ENCODE measurements at regions not wholly inside any gene's neighbourhood (a gene's known extent, or its start where the extent isn't known, plus 50 kb on each side); places are given as distances from the start of the nearest gene placed in this dataset.

- no peak overlapping the region for H3K4me2 ChIP-seq (ENCODE audit: control insufficient read depth, extremely low read depth, insufficient read depth, low read depth, low read length)
- no peaks in the 10 kb centered on the region for H3K27me3 ChIP-seq (ENCODE audit: control insufficient read depth, extremely low read depth, insufficient read depth, low read length)
- H3K27ac ChIP-seq (ENCODE audit: control insufficient read depth, insufficient read depth, low read length), result no peak overlapping the region
- H3K79me2 ChIP-seq (ENCODE audit: control insufficient read depth, insufficient read depth, low read length), result no peaks in the 10 kb centered on the region
- no peak overlapping the region for H3K4me3 ChIP-seq (ENCODE audit: control insufficient read depth in 2 of 3, extremely low read depth in 1 of 3, insufficient read depth in 2 of 3, low read depth in 1 of 3, low read length in 3 of 3)
- TF ChIP-seq EZH2 (IDR thresholded peaks at IDR 0.05; ENCODE audit: low read length) (no peak), CTCF (optimal IDR thresholded peaks at IDR 0.05 in 1 of 3, IDR thresholded peaks at IDR 0.05 in 1 of 3, conservative IDR thresholded peaks at IDR 0.05 in 1 of 3; ENCODE audit: extremely low read depth in 1 of 3, insufficient read depth in 2 of 3, low read length in 3 of 3) (no peak)
- H3K9ac ChIP-seq (ENCODE audit: control insufficient read depth, extremely low read depth, insufficient read depth, low read length), result no peak overlapping the region
- no peaks in the 10 kb centered on the region for H4K20me1 ChIP-seq (ENCODE audit: control insufficient read depth, extremely low read depth, insufficient read depth, low read length)
- no peaks in the 10 kb centered on the region for H3K9me3 ChIP-seq (ENCODE audit: control insufficient read depth, low read depth, low read length)
- H3K36me3 ChIP-seq (ENCODE audit: control insufficient read depth in 2 of 2, extremely low read depth in 1 of 2, insufficient read depth in 2 of 2, low read length in 2 of 2), result no peaks in the 10 kb centered on the region
- dilution Hi-C loops (cut with MboI; ENCODE audit: extremely low pct_ligation_motif_present, low sequenced_read_pairs), result no loop called here
- DNase-seq (ENCODE audit: low read depth, low spot score) (no peak), FAIRE-seq (no peak)
- no peak overlapping the region for H2AFZ ChIP-seq (ENCODE audit: control insufficient read depth, low read length)
- H3K4me1 ChIP-seq (ENCODE audit: control insufficient read depth, extremely low read depth, insufficient read depth, low read length), result no peaks in the 10 kb centered on the region
- no peaks in the 10 kb centered on the region for H3K9me1 ChIP-seq (ENCODE audit: control insufficient read depth, extremely low read depth, insufficient read depth, low read length)
Measured at GRCh38 chr9:25129537-25129936, 548.7 kb downstream of the TUSC1 start.

GRCh38 chr9:25121811-25122210 is 556.4 kb downstream of the TUSC1 start:
- H3K4me1 ChIP-seq (ENCODE audit: control insufficient read depth, extremely low read depth, insufficient read depth, low read length), result no peaks in the 10 kb centered on the region
- H3K27ac ChIP-seq (ENCODE audit: control insufficient read depth, insufficient read depth, low read length), result no peak overlapping the region
- no peaks in the 10 kb centered on the region for H3K9me3 ChIP-seq (ENCODE audit: control insufficient read depth, low read depth, low read length)
- no peak overlapping the region for H3K9ac ChIP-seq (ENCODE audit: control insufficient read depth, extremely low read depth, insufficient read depth, low read length)
- H3K4me3 ChIP-seq (ENCODE audit: control insufficient read depth in 2 of 3, extremely low read depth in 1 of 3, insufficient read depth in 2 of 3, low read depth in 1 of 3, low read length in 3 of 3), result no peak overlapping the region
- H4K20me1 ChIP-seq (ENCODE audit: control insufficient read depth, extremely low read depth, insufficient read depth, low read length), result no peaks in the 10 kb centered on the region
- FAIRE-seq (no peak), DNase-seq (ENCODE audit: low read depth, low spot score) (no peak)
- H3K9me1 ChIP-seq (ENCODE audit: control insufficient read depth, extremely low read depth, insufficient read depth, low read length), result no peaks in the 10 kb centered on the region
- no peaks in the 10 kb centered on the region for H3K27me3 ChIP-seq (ENCODE audit: control insufficient read depth, extremely low read depth, insufficient read depth, low read length)
- H3K79me2 ChIP-seq (ENCODE audit: control insufficient read depth, insufficient read depth, low read length), result no peaks in the 10 kb centered on the region
- H3K36me3 ChIP-seq (ENCODE audit: control insufficient read depth in 2 of 2, extremely low read depth in 1 of 2, insufficient read depth in 2 of 2, low read length in 2 of 2), result no peaks in the 10 kb centered on the region
- dilution Hi-C loops (cut with MboI; ENCODE audit: extremely low pct_ligation_motif_present, low sequenced_read_pairs), result no loop called here
- H3K4me2 ChIP-seq (ENCODE audit: control insufficient read depth, extremely low read depth, insufficient read depth, low read depth, low read length), result no peak overlapping the region
- TF ChIP-seq EZH2 (IDR thresholded peaks at IDR 0.05; ENCODE audit: low read length) (no peak), CTCF (optimal IDR thresholded peaks at IDR 0.05 in 1 of 3, IDR thresholded peaks at IDR 0.05 in 1 of 3, conservative IDR thresholded peaks at IDR 0.05 in 1 of 3; ENCODE audit: extremely low read depth in 1 of 3, insufficient read depth in 2 of 3, low read length in 3 of 3) (no peak)
- no peak overlapping the region for H2AFZ ChIP-seq (ENCODE audit: control insufficient read depth, low read length)
